ENCODE measurements at regions not wholly inside any gene's neighbourhood (a gene's known extent, or its start where the extent isn't known, plus 50 kb on each side); places are given as distances from the start of the nearest gene placed in this dataset.
"Not testable (repeated sequence)": the region's sequence is repeated elsewhere in the genome, so short reads cannot be mapped to it uniquely, and the experiment has no call there.

DNA sequence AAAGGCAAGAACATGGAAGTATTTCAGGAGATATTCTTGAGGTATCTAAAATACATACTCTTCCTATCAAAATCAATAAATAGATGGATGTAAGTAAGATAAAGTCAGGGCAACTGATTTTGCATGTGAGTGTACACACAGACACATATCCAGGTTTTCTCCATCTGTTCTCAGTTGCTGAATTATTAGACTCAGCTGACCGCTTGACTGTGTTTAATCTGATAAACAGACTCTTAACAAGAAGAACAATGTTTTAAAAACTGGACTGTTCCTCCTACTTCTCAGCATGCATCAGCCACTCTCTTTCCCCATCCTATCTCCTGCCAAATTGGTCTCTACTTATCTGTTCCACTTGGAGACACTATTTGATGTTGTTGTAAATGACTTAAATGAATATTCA lies 73.5 kb downstream of the GOLGA8G start:
- no peak for DNase-seq (ENCODE audit: extremely low spot score in 2 of 2)
- no peaks in the 10 kb centered on the region for H3K4me1 ChIP-seq
- TF ChIP-seq POLR2AphosphoS5 (IDR thresholded peaks at IDR 0.05; ENCODE audit: insufficient read depth in 1 of 2, low read depth in 1 of 2) (no peak), POLR2A (IDR thresholded peaks at IDR 0.05) (no peak), CTCF (IDR thresholded peaks at IDR 0.05) (no peak)
- no peaks in the 10 kb centered on the region for H3K36me3 ChIP-seq
- no peaks in the 10 kb centered on the region for H3K27me3 ChIP-seq
- H3K27ac ChIP-seq: no peak overlapping the region
- intact Hi-C loops (cut with DNase I): no loop called here
- H3K9me3 ChIP-seq: no peaks in the 10 kb centered on the region
- no peak overlapping the region for H3K4me3 ChIP-seq

DNA sequence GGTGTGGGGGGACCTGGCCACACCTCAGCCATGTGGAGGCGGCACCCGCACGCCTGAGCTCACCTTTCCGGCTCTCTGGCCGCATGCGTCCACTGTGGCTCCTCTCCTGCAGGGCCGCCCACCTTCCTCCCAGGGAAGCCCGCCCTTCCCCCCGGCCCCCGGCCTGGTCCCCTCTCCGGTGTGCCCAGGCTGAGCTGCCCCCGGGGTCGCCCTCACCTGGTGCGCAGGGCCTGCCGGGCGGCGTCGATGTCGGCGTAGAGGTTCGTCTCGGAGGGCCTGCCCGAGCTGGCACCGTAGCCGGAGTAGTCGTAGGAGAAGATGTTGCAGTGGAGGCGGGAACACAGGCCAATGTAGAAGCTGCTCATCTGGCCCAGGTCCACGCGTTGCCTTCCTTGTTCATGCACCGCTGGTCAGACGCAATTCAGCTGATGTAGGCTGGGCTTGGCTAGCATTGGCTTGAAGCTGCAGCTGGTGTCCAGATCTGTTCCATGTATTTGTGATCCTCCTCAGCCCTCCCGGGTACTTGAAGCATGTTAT lies 75.3 kb downstream of the GOLGA8G start:
- H3K4me3 ChIP-seq; H3K9me3 ChIP-seq; H3K27me3 ChIP-seq; intact Hi-C loops (cut with DNase I); H3K36me3 ChIP-seq; H3K4me1 ChIP-seq; H3K27ac ChIP-seq: not testable (repeated sequence)
- DNase-seq (ENCODE audit: extremely low spot score in 2 of 2): peak; percentile 69 to 95

- no peak overlapping the region for H3K27ac ChIP-seq
- H3K4me3 ChIP-seq: no peak overlapping the region
- H3K27me3 ChIP-seq: no peaks in the 10 kb centered on the region
- no peaks in the 10 kb centered on the region for H3K9me3 ChIP-seq
- no peak for TF ChIP-seq CTCF (IDR thresholded peaks at IDR 0.05)
- no peak for TF ChIP-seq POLR2A (IDR thresholded peaks at IDR 0.05)
- no peak for TF ChIP-seq POLR2AphosphoS5 (IDR thresholded peaks at IDR 0.05; ENCODE audit: insufficient read depth in 1 of 2, low read depth in 1 of 2)
- DNase-seq (ENCODE audit: extremely low spot score in 2 of 2): peak; percentile 85 to 96
- intact Hi-C loops (cut with DNase I): no loop called here
- no peaks in the 10 kb centered on the region for H3K4me1 ChIP-seq
- no peaks in the 10 kb centered on the region for H3K36me3 ChIP-seq
Observed at GRCh38 chr15:28456476-28457395, 76.0 kb downstream of the GOLGA8G start.

GRCh38 chr15:28455537-28456475 lies 77.0 kb downstream of the GOLGA8G start:
- H3K27me3 ChIP-seq; H3K36me3 ChIP-seq; H3K4me1 ChIP-seq; H3K9me3 ChIP-seq; H3K4me3 ChIP-seq; H3K27ac ChIP-seq; intact Hi-C loops (cut with DNase I): not testable (repeated sequence)
- DNase-seq (ENCODE audit: extremely low spot score in 2 of 2): peak; percentile 85 to 93

DNA sequence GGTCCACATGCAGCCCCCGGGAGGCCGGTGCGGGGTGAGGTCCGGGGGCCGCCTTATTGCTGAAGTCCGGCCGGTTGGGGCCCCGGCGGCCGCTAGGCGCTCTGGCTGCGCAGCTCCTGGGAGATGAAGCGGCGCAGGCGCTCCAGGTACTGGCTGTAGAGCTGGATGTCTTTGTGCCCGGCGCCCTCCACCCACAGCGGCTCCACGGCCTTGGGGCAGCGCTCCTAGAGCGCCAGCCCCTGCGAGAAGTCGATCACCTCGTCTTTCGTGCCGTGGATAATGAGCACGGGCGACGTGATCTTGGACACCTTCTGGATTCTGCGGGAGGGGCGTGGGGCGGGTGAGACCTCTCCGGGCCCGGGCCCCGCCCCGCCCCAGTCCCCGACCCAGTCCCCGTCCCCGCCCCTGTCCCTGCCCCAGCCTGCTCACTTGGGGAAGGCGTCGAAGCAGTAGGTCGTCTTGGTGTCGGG lies 76.3 kb downstream of the GOLGA8F start:
- intact Hi-C loops (cut with DNase I); H3K27ac ChIP-seq; H3K27me3 ChIP-seq; H3K36me3 ChIP-seq; H3K4me1 ChIP-seq; DNase-seq (ENCODE audit: extremely low spot score in 2 of 2); H3K9me3 ChIP-seq; H3K4me3 ChIP-seq: not testable (repeated sequence)
